Lower leg skin (tissue), 3 donors: ENCODE measurements at regions not wholly inside any gene's neighbourhood (a gene's known extent, or its start where the extent isn't known, plus 50 kb on each side); places are given as distances from the start of the nearest gene placed in this dataset.

Experiments used
- CTCF ChIP-seq, 3 donors: fragments of 450-650 bp; IDR thresholded peaks; one replicate each; pipeline ENCODE4 v1.5.1; 2016; ENCODE audit warnings: antibody characterized with exemption in 3 of 3, mild to moderate bottlenecking in 3 of 3, moderate library complexity in 2 of 3
- POLR2A ChIP-seq, 2 donors: fragments of 450-650 bp; IDR thresholded peaks; one replicate each; pipeline ENCODE4 v1.6.1; 2016 to 2017; ENCODE audit warnings: antibody characterized with exemption in 2 of 2, mild to moderate bottlenecking in 1 of 2, moderate library complexity in 1 of 2

GRCh38 chr6:55964136-55964535 lies 88.7 kb upstream of the BMP5 start:
- no peak for TF ChIP-seq POLR2A (IDR thresholded peaks at IDR 0.05)
- no peak for TF ChIP-seq CTCF (IDR thresholded peaks at IDR 0.05)
